GM23248 (cell line): ENCODE measurements at regions not wholly inside any gene's neighbourhood (a gene's known extent, or its start where the extent isn't known, plus 50 kb on each side); places are given as distances from the start of the nearest gene placed in this dataset.

ENCODE experiments used
- EZH2 ChIP-seq: fragments of 200-600 bp; sonication (generic); IDR thresholded peaks from 2 replicates; pipeline ENCODE4 v1.6.1; 2018; ENCODE audit warnings: antibody characterized with exemption, mild to moderate bottlenecking; ENCODE audit not compliant: insufficient read depth, poor library complexity, severe bottlenecking
- EZH2phosphoT487 ChIP-seq: fragments of 200-600 bp; sonication (generic); IDR thresholded peaks from 2 replicates; pipeline ENCODE4 v1.6.1; 2018; ENCODE audit warnings: antibody characterized with exemption, moderate library complexity, mild to moderate bottlenecking, low read depth; ENCODE audit not compliant: insufficient read depth

GRCh38 chr18:30920757-30921156, 121.8 kb downstream of the DSC3 start:
- TF ChIP-seq EZH2phosphoT487, result no peak
- no peak for TF ChIP-seq EZH2
